A549 (cell line): ENCODE measurements at regions not wholly inside any gene's neighbourhood (a gene's known extent, or its start where the extent isn't known, plus 50 kb on each side); places are given as distances from the start of the nearest gene placed in this dataset.

Experiments
- CTCF ChIP-seq: fragments of >200 bp; sonication (Bioruptor Twin); formaldehyde crosslinking; IDR thresholded peaks from 3 replicates; pipeline ENCODE4 v1.5.1; 2016
- POLR2A ChIP-seq: IDR thresholded peaks from 2 replicates; pipeline ENCODE4 v1.6.1; 2012; ENCODE audit warnings: mild to moderate bottlenecking, low read length

GRCh38 chr18:6476190-6476589, 61.5 kb upstream of the L3MBTL4 start:
- TF ChIP-seq POLR2A (no peak), CTCF (no peak)
